ENCODE measurements at regions not wholly inside any gene's neighbourhood (a gene's known extent, or its start where the extent isn't known, plus 50 kb on each side); places are given as distances from the start of the nearest gene placed in this dataset.

DNA sequence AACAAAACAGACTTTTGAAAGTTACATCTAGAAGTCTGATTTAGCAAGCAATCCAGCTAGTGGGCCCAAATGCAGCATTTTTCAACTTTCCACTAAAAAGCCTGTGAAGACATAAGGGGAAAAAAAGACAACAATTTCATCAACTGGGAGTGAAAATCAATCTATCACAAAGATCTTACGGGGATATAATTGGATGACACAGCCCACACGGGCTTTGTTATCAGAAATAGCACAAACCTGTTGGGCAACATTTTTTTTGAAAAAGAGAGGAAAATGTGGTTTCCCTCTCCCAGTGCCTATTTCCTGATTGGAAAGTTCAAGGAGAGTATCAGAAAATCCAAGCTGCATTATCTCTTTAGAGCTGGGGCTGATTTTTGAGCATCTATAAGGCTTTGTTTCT lies 132.7 kb downstream of the EVA1A start (continued):
- TF ChIP-seq ZNF696 (CRISPR knock-in tag; conservative IDR thresholded peaks at IDR 0.05), result no peak
- no peak for TF ChIP-seq TBP (optimal IDR thresholded peaks at IDR 0.05; ENCODE audit: low read depth, low read length)
- no peak for TF ChIP-seq ZNF324 (CRISPR knock-in tag; IDR thresholded peaks at IDR 0.05)
- TF ChIP-seq HCFC1 (IDR thresholded peaks at IDR 0.05; ENCODE audit: low read depth, low read length), result no peak
- no peak for TF ChIP-seq ADNP (tag; IDR thresholded peaks at IDR 0.05)
- TF ChIP-seq ZNF764 (CRISPR knock-in tag; IDR thresholded peaks at IDR 0.05; ENCODE audit: low read depth), result no peak

DNA sequence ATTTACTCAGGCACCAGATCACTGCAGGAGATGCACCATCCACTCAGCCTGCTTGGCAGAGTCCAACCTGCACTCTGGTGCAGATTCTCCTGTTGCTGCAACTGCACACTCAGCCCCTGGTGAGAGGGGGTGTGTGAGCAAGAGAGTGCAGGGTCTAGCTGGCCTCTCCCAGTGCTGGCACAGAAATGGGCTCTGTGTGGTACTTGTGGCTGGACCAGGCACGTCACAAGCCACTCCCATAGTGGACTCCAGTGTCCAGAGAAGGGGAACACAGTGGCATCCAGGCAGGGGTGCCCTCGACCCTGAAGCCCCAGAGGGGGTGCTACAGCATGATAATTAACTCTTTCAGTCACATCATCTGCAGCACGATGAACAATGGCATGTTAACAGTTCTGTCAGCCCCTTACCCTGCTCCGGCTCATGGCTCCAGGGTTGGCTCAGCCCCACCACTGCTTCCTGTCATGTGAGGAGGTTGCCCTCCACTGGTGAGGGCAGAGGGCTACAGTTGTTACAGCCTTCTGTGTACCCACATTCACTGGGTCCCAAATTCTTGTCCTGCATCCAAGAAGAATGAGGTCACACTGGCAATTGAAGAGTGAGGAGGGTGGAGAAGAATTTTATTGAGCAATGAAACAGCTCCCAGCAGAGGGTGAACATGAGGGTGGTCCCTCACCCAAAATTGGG lies 135.7 kb downstream of the EVA1A start:
- Histone ChIP-seq H3K4me2 (ENCODE audit: insufficient read depth, low read length) (no peak overlapping the region), H3K36me3 (ENCODE audit: control insufficient read depth, insufficient read depth, low read length) (no peaks in the 10 kb centered on the region), H3K27ac (ENCODE audit: extremely low read depth, low read depth, low read length) (no peak overlapping the region), H3K79me2 (ENCODE audit: control insufficient read depth, insufficient read depth, low read length) (no peaks in the 10 kb centered on the region), H4K20me1 (replicated peaks; ENCODE audit: control insufficient read depth, insufficient read depth, low read length) (no peaks in the 10 kb centered on the region), H3K9me3 (replicated peaks; ENCODE audit: control insufficient read depth, insufficient read depth, low read depth, low read length) (no peaks in the 10 kb centered on the region), H3K27me3 (ENCODE audit: control insufficient read depth in 2 of 2, insufficient read depth in 2 of 2, low read length in 2 of 2) (no peaks in the 10 kb centered on the region), H3K9ac (ENCODE audit: insufficient read depth in 1 of 2, low read depth in 2 of 2, low read length in 2 of 2) (no peak overlapping the region), H3K4me3 (no peak overlapping the region), H2AFZ (ENCODE audit: low read depth, low read length) (no peak overlapping the region), H3K9me1 (ENCODE audit: control insufficient read depth, insufficient read depth, low read length) (no peaks in the 10 kb centered on the region), H3K4me1 (replicated peaks in 1 of 2; ENCODE audit: control insufficient read depth in 2 of 2, insufficient read depth in 2 of 2, low read length in 2 of 2) (no peaks in the 10 kb centered on the region)
- CTCF ChIA-PET (ENCODE audit: low intra/inter-chr PET ratio), result no interaction called here
- FAIRE-seq, result no peak
- in situ Hi-C loops (cut with MboI) (no loop called here), intact Hi-C loops (cut with micrococcal nuclease) (no loop called here)
- 3% methylated on average over 4 of the region's 4 CpGs for WGBS (ENCODE audit: insufficient coverage, low coverage, missing lambda C conversion rate)
- POLR2A ChIA-PET, result no interaction called here
- TF ChIP-seq, protein P1, sequence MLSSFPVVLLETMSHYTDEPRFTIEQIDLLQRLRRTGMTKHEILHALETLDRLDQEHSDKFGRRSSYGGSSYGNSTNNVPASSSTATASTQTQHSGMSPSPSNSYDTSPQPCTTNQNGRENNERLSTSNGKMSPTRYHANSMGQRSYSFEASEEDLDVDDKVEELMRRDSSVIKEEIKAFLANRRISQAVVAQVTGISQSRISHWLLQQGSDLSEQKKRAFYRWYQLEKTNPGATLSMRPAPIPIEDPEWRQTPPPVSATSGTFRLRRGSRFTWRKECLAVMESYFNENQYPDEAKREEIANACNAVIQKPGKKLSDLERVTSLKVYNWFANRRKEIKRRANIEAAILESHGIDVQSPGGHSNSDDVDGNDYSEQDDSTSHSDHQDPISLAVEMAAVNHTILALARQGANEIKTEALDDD (IDR thresholded peaks at IDR 0.05), result no peak
- TF ChIP-seq, protein P2, sequence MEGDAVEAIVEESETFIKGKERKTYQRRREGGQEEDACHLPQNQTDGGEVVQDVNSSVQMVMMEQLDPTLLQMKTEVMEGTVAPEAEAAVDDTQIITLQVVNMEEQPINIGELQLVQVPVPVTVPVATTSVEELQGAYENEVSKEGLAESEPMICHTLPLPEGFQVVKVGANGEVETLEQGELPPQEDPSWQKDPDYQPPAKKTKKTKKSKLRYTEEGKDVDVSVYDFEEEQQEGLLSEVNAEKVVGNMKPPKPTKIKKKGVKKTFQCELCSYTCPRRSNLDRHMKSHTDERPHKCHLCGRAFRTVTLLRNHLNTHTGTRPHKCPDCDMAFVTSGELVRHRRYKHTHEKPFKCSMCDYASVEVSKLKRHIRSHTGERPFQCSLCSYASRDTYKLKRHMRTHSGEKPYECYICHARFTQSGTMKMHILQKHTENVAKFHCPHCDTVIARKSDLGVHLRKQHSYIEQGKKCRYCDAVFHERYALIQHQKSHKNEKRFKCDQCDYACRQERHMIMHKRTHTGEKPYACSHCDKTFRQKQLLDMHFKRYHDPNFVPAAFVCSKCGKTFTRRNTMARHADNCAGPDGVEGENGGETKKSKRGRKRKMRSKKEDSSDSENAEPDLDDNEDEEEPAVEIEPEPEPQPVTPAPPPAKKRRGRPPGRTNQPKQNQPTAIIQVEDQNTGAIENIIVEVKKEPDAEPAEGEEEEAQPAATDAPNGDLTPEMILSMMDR (IDR thresholded peaks at IDR 0.05 in 2 of 3, conservative IDR thresholded peaks at IDR 0.05 in 1 of 3; ENCODE audit: insufficient read depth in 2 of 3, low read depth in 1 of 3, low read length in 3 of 3), result peak in 2 of 3 experiments; percentile 17 to 25; a peak in 1 of 6 replicates
- peak; percentile 35; the same call in 1 of the 3 replicates for ATAC-seq
- DNase-seq (ENCODE audit: extremely low read depth in 1 of 4, low spot score in 3 of 4), result peak in 1 of 4 experiments; percentile 1
- BruUV-seq (replicated peaks), result no TSS peak

All from K562 (cell line).